Cerebellar cortex (tissue), 1 donor: ENCODE measurements at regions not wholly inside any gene's neighbourhood (a gene's known extent, or its start where the extent isn't known, plus 50 kb on each side); places are given as distances from the start of the nearest gene placed in this dataset.

ENCODE experiments used
- DNase-seq: peaks from one replicate; pipeline ENCODE4 v3.0.0-alpha.2; 2015; ENCODE audit warnings: low spot score

DNA sequence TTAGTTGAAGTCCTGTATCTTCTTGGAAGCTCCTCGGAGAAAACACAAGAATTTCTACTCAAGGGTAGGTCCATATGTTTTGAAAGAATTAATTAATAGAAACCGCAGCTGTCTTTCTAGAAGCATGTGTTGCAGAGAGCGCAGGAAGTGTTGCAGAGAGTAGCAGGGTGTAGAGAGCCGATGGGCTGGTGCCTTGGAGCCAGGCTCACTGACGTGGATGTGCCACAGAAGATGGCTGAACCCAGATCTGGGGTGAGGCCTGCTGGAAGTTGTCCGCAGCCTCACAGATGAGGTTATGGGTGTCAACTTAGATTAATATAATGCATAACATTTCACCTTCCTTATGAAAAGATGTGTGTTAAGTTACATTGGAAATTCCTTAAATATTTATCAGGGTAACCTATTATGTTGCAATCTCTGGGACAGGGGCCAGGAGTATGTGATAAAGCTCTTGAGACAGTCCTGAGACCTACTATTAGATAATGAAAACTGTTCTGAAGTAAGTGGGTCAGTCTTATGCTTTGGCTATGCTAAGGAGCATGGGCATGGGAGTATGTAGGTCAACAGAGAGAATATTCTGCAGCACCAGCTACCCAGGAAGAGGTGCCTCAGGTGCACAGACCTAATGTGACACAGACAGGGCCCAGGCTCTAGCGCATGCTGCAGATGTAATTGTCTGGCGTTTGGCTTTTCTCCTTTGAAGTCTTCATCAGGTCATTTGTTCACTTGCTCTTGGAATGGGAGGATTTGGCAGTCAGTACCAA is 973.3 kb downstream of the BCL11B start:
- no peak for DNase-seq

DNA sequence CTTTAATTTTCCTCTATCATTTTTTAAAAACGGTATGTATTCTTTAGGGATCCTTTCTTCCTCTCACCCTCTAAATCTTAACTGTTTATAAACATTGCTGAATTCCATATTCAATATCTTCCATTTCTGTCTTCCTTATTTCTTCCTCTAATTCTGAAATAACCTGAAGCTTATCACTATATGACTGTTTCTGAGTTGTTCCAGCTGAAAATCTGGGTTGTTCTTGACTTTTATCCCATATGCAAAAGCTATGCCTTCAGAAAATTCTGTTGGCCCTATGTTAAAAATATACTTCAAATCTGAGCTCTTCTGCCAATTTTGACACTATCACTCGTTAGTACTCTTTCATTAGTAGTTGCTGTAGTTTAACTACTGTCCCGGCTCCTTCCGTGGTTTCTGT is 970.3 kb downstream of the BCL11B start:
- DNase-seq = no peak

GRCh38 chr14:98304574-98304973 is 967.4 kb downstream of the BCL11B start:
- DNase-seq = no peak

GRCh38 chr14:98309591-98309990 is 962.4 kb downstream of the BCL11B start:
- no peak for DNase-seq

GRCh38 chr14:98312006-98312405 is 960.0 kb downstream of the BCL11B start:
- no peak for DNase-seq

GRCh38 chr14:98321841-98322240 is 950.2 kb downstream of the BCL11B start:
- no peak for DNase-seq

DNA sequence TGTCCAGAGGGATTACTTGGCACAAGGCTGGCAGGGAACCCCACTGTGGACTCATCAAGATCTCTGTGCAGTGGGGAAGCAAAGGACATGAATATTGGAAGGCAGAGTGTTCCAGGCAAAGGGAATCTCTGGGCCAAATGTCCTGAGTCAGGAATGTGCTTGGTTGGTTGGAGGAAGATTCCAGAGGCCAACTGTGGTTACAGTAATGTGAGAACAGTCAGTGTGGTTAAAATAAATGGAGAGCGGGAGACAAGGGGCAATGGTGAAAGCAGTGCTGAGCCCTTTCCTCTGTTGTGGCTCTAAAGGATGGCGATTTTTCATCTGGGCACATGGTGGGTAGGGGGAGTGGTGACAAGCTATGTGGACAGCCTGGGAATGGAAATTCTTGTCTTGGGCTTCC is 948.2 kb downstream of the BCL11B start:
- no peak for DNase-seq

DNA sequence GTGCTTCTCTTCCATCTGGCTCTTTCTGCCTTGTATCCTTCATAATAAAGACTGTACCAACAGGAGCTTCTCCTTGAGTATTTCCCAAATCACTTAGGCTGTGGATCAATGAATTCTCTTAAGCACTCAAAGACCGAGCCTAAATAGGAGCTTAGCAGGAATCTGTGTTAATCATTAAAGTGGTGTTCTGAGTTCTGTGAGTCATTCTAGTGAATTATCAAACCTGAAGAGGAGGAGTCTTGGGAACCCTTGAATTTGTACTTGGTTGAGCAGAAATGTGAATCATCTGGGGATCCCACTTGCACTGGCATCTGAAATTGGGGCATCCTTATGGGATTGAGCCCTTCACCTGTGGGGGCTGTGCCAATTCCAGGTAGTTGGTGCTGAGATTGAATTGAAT is 946.2 kb downstream of the BCL11B start:
- no peak for DNase-seq

DNA sequence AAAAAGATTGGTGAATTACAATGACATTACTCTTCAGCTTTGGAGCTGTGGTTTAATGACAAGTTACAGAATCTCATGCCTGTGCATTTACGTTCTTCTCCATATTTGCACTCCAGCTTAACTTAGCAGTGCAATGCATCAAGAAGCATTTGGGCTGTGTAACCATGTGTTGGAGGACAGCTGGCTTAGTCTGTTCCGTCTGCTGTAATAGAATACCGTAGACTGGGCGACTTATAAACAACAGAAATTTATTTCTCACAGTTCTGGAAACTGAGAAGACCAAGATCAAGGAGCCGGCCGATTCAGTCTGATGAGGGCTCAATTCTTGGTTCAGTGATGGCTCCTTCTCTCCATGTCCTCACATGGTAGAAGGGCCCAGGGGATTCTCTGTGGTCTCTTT is 943.5 kb downstream of the BCL11B start:
- DNase-seq = no peak

DNA sequence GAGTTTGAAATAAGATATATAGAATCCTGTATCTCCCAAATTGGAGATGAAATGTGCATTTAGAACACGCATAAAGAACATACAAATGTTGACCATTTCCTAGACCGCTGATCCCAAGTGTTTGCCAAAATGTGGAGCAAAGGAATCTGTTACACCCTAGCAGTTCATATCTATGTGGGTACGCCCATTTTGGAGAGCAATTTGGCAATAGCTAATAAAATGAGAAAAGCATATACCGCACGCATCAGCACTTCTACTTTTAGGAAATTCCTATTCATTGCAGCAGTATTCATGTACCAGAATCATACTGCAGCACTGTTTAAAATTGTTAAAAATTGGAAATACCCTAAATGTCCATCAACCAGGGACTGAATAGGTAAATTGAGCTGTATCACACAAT is 937.8 kb downstream of the BCL11B start:
- no peak for DNase-seq

GRCh38 chr14:98341211-98341610 is 930.8 kb downstream of the BCL11B start:
- no peak for DNase-seq

DNA sequence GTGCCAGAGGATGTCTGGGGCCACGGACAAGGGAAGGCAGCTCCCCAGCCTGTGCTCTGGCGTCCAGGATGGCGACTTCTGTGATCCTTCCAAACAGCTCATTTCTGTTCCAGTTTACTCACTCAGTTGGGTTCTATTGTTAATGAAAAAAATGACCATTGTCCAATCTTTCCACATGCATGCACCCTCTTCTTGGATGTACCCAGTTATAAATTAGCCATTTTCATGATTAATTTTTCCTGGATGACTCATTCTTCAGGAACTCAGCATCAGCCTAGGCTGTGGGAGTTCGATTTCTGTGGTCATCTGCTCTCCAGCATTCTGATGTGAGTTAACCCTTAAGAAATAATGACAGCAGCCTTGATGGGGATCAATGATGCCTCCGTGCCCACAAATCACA is 926.8 kb downstream of the BCL11B start:
- no peak for DNase-seq

- no peak for DNase-seq
These were observed 924.3 kb downstream of the BCL11B start for GRCh38 chr14:98347686-98348085.

DNA sequence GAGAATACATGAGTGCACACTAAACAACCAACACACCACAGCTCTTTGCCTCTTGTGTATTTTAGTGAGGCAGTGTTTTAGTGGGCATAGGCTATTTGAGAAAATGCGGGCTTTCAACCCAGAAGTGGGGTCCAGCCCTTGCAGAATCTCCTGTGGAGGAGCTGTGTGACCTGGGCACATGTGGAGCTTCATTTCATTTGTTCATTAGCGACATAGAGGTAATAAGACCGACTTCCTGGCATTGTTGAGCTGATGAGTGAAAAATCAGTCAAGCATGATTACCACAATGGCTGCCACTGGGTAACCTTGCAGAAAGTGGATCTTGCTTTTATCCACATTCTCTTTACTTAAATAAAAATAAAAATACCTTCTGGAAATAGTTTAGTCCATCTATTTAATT is 923.5 kb downstream of the BCL11B start:
- DNase-seq = no peak

GRCh38 chr14:98350213-98350612 is 921.8 kb downstream of the BCL11B start:
- no peak for DNase-seq

- DNase-seq = no peak
These were observed 907.0 kb downstream of the BCL11B start for GRCh38 chr14:98364961-98365360.

GRCh38 chr14:98366429-98366828 is 905.6 kb downstream of the BCL11B start:
- DNase-seq = no peak

DNA sequence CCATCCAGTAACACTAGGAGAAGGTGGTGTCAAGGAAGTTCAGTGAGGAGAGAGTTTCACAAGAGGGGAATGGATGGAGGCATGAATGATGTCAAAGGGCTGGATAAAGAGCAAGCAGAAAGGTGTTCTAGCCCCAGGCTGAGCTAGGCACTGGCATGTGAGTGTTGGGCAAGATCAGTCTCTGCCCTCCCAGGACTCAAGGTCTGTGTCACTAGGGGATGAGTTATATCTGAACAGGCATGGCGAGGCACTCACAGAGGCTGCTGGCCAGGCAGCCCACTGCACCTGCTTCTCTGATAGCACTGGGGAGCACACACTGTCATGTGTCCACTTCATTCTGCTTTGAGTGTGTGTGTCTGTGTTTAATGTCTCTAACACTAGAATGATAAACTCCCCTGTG is 903.8 kb downstream of the BCL11B start:
- DNase-seq = no peak

DNA sequence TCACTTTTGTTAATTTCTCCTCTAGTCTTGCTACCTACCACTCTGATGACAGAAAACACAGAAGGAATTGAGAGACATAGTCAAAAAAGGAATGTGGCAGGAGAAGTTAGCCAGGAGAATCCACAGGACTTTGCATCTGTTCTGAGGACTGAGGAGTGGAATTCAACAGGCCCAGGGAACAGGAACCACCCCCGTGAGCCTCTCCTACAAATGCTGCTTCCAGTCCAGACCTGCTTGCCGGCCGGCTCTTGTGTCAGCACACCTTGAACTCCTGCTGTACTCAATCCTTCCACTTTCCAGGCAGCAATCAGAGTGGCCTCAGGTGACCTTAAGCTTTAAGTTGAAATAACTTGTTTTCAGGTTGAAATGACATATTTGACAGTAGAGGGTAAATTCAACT is 903.1 kb downstream of the BCL11B start:
- no peak for DNase-seq

DNA sequence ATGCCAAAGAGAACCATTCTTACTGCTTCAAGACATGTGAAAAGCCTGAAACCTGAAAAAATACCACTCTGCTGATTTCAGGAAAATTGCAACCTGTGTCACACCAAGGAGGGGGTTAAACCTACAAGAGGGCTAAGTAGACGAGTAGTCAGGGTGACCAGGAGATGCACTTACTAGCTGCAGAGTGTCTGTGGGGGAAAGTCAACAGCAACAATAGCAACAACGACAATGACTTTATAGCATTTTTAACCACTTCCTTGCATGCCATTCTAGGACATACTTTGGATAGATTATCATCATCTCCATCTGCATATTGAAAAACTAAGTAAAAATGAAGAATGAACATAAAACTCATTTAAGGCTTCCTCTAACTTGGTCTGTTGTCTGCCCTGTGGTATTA is 902.7 kb downstream of the BCL11B start:
- no peak for DNase-seq

GRCh38 chr14:98370352-98370751 is 901.6 kb downstream of the BCL11B start:
- no peak for DNase-seq

- no peak for DNase-seq
These were observed 900.9 kb downstream of the BCL11B start for GRCh38 chr14:98371141-98371540.

DNA sequence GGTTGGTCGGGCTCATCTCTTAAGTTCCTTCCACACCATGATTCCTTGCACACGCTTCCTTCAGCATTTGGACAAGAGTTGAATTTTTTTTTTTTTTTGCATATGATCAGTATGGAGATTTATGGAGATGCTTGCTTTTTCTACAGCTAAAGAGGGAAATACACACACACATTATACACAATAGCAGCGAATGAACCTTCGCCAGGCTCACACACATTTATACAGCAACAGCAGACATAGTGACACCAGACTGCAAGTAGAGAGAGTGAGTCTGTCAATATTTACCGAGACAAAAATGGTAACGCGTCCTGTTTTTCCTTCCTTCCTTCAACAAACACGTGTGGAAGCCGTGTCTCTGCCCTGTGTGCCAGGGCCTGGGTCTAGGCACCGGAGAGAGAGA is 897.9 kb downstream of the BCL11B start:
- no peak for DNase-seq

- DNase-seq = no peak
These were observed 896.4 kb downstream of the BCL11B start for GRCh38 chr14:98375566-98375965.
